GM21367 (cell line): ENCODE measurements at regions not wholly inside any gene's neighbourhood (a gene's known extent, or its start where the extent isn't known, plus 50 kb on each side); places are given as distances from the start of the nearest gene placed in this dataset.

Experiments
- ATAC-seq: cut with Tn5 transposase; IDR thresholded peaks from one replicate; pipeline ENCODE4 v1.9.1; 2021; ENCODE audit not compliant: unreplicated experiment

- no peak for ATAC-seq
Measured at GRCh38 chr1:38352869-38353268, 306.3 kb upstream of the POU3F1 start.

GRCh38 chr1:38347446-38348175 is 301.0 kb upstream of the POU3F1 start:
- no peak for ATAC-seq

- ATAC-seq, result no peak
Measured at GRCh38 chr1:38344716-38345115, 298.1 kb upstream of the POU3F1 start.

- no peak for ATAC-seq
Measured at GRCh38 chr1:38341694-38342093, 295.1 kb upstream of the POU3F1 start.

GRCh38 chr1:38340409-38340808 is 293.8 kb upstream of the POU3F1 start:
- ATAC-seq, result no peak

- no peak for ATAC-seq
Measured at GRCh38 chr1:38337711-38338110, 291.1 kb upstream of the POU3F1 start.

GRCh38 chr1:38336961-38337360 is 290.4 kb upstream of the POU3F1 start:
- no peak for ATAC-seq

- no peak for ATAC-seq
Measured at GRCh38 chr1:38336301-38336923, 289.8 kb upstream of the POU3F1 start.

- ATAC-seq, result no peak
Measured at GRCh38 chr1:38334930-38335592, 288.5 kb upstream of the POU3F1 start.

GRCh38 chr1:38332649-38333310 is 286.2 kb upstream of the POU3F1 start:
- no peak for ATAC-seq

- no peak for ATAC-seq
Measured at GRCh38 chr1:38331496-38332210, 285.1 kb upstream of the POU3F1 start.

- ATAC-seq, result no peak
Measured at GRCh38 chr1:38330799-38331198, 284.2 kb upstream of the POU3F1 start.

GRCh38 chr1:38329644-38330043 is 283.1 kb upstream of the POU3F1 start:
- no peak for ATAC-seq

- no peak for ATAC-seq
Measured at GRCh38 chr1:38328278-38329035, 281.9 kb upstream of the POU3F1 start.

GRCh38 chr1:38327559-38327973 is 281.0 kb upstream of the POU3F1 start:
- ATAC-seq, result no peak

- ATAC-seq, result no peak
Measured at GRCh38 chr1:38326856-38327255, 280.3 kb upstream of the POU3F1 start.

- ATAC-seq, result no peak
Measured at GRCh38 chr1:38326135-38326534, 279.5 kb upstream of the POU3F1 start.

GRCh38 chr1:38312753-38313152 is 266.2 kb upstream of the POU3F1 start:
- no peak for ATAC-seq

- ATAC-seq, result no peak
Measured at GRCh38 chr1:38310079-38310478, 263.5 kb upstream of the POU3F1 start.

GRCh38 chr1:38308780-38309179 is 262.2 kb upstream of the POU3F1 start:
- no peak for ATAC-seq
